HG02885 (cell line): ENCODE measurements at regions not wholly inside any gene's neighbourhood (a gene's known extent, or its start where the extent isn't known, plus 50 kb on each side); places are given as distances from the start of the nearest gene placed in this dataset.

Source experiments
- ATAC-seq: cut with Tn5 transposase; IDR thresholded peaks from one replicate; pipeline ENCODE4 v1.9.1; 2021; ENCODE audit warnings: mild to moderate bottlenecking; ENCODE audit not compliant: unreplicated experiment, poor library complexity

GRCh38 chr17:15177343-15177742, 87.8 kb downstream of the PMP22 start:
- no peak for ATAC-seq

- no peak for ATAC-seq
Observed at GRCh38 chr17:15175356-15175755, 89.8 kb downstream of the PMP22 start.

GRCh38 chr17:15171167-15172047, 93.7 kb downstream of the PMP22 start:
- no peak for ATAC-seq

GRCh38 chr17:15169676-15170075, 95.5 kb downstream of the PMP22 start:
- no peak for ATAC-seq

- ATAC-seq, result no peak
Observed at GRCh38 chr17:15168379-15168778, 96.7 kb downstream of the PMP22 start.

GRCh38 chr17:15161395-15161794, 103.7 kb downstream of the PMP22 start:
- ATAC-seq, result no peak

GRCh38 chr17:15157051-15157450, 108.1 kb downstream of the PMP22 start:
- no peak for ATAC-seq

- no peak for ATAC-seq
Observed at GRCh38 chr17:15154618-15155017, 110.5 kb downstream of the PMP22 start.

- no peak for ATAC-seq
Observed at GRCh38 chr17:15145621-15146020, 119.5 kb downstream of the PMP22 start.

- no peak for ATAC-seq
Observed at GRCh38 chr17:15143524-15143923, 121.6 kb downstream of the PMP22 start.

GRCh38 chr17:15134363-15134762, 130.8 kb downstream of the PMP22 start:
- ATAC-seq, result no peak

- ATAC-seq, result no peak
Observed at GRCh38 chr17:15133826-15134225, 131.3 kb downstream of the PMP22 start.

GRCh38 chr17:15133143-15133542, 132.0 kb downstream of the PMP22 start:
- no peak for ATAC-seq

GRCh38 chr17:15130426-15130825, 134.7 kb downstream of the PMP22 start:
- ATAC-seq, result no peak

- ATAC-seq, result no peak
Observed at GRCh38 chr17:15129986-15130385, 135.1 kb downstream of the PMP22 start.

GRCh38 chr17:15124746-15125145, 140.4 kb downstream of the PMP22 start:
- ATAC-seq, result no peak

- ATAC-seq, result no peak
Observed at GRCh38 chr17:15124264-15124595, 140.9 kb downstream of the PMP22 start.

GRCh38 chr17:15123593-15124263, 141.4 kb downstream of the PMP22 start:
- ATAC-seq, result no peak

- no peak for ATAC-seq
Observed at GRCh38 chr17:15122857-15123256, 142.3 kb downstream of the PMP22 start.

GRCh38 chr17:15121426-15121825, 143.7 kb downstream of the PMP22 start:
- no peak for ATAC-seq

- ATAC-seq, result no peak
Observed at GRCh38 chr17:15119968-15120367, 145.2 kb downstream of the PMP22 start.

- ATAC-seq, result no peak
Observed at GRCh38 chr17:15117239-15117638, 147.9 kb downstream of the PMP22 start.
